H9 (cell line): ENCODE measurements at regions not wholly inside any gene's neighbourhood (a gene's known extent, or its start where the extent isn't known, plus 50 kb on each side); places are given as distances from the start of the nearest gene placed in this dataset.

ENCODE experiments used
- DNase-seq: peaks from one replicate; pipeline ENCODE4 v3.0.0-alpha.2; 2017
- H2AFZ ChIP-seq: one replicate; pipeline ENCODE4 v1.6.1; 2013; ENCODE audit warnings: mild to moderate bottlenecking, low read length, control low read depth, moderate library complexity
- H2AK5ac ChIP-seq: 2 replicates; pipeline ENCODE4 v1.6.1; 2013; ENCODE audit warnings: low read length, control low read depth, mixed read lengths; ENCODE audit not compliant: insufficient read length
- H2BK120ac ChIP-seq: one replicate; pipeline ENCODE4 v1.6.1; 2013; ENCODE audit warnings: low read depth, mild to moderate bottlenecking, low read length, control low read depth, inconsistent platforms; ENCODE audit not compliant: poor library complexity, severe bottlenecking
- H2BK12ac ChIP-seq: 2 replicates; pipeline ENCODE4 v1.6.1; 2013; ENCODE audit warnings: low read length, control low read depth, mixed read lengths, low read depth; ENCODE audit not compliant: insufficient read length
- H2BK15ac ChIP-seq: 2 replicates; pipeline ENCODE4 v1.6.1; 2013; ENCODE audit warnings: low read depth, low read length, control low read depth
- H2BK20ac ChIP-seq: one replicate; pipeline ENCODE4 v1.6.1; 2013; ENCODE audit warnings: low read depth, mild to moderate bottlenecking, low read length, control low read depth, inconsistent platforms; ENCODE audit not compliant: poor library complexity, severe bottlenecking
- H2BK5ac ChIP-seq: 2 replicates; pipeline ENCODE4 v1.6.1; 2013; ENCODE audit warnings: low read length, control low read depth, mixed read lengths; ENCODE audit not compliant: insufficient read length
- H3K14ac ChIP-seq: 2 replicates; pipeline ENCODE4 v1.6.1; 2013; ENCODE audit warnings: low read length, control low read depth; ENCODE audit not compliant: insufficient read depth
- H3K18ac ChIP-seq: 2 replicates; pipeline ENCODE4 v1.6.1; 2013; ENCODE audit warnings: low read depth, mild to moderate bottlenecking, mixed read lengths, low read length, control low read depth; ENCODE audit not compliant: insufficient read length
- H3K23ac ChIP-seq: 2 replicates; pipeline ENCODE4 v1.6.1; 2013; ENCODE audit warnings: low read length, control low read depth, mixed read lengths, low read depth; ENCODE audit not compliant: insufficient read length
- H3K23me2 ChIP-seq: 2 replicates; pipeline ENCODE4 v1.6.1; 2013; ENCODE audit warnings: low read depth, mild to moderate bottlenecking, mixed read lengths, low read length, control low read depth; ENCODE audit not compliant: insufficient read length, poor library complexity, severe bottlenecking
- H3K27ac ChIP-seq: 2 replicates; pipeline ENCODE4 v1.5.1; 2013; ENCODE audit warnings: low read length, control low read depth, mixed read lengths, low read depth; ENCODE audit not compliant: insufficient read length
- H3K27me3 ChIP-seq: 2 replicates; pipeline ENCODE4 v1.6.1; 2013; ENCODE audit warnings: low read length, control low read depth, inconsistent platforms; ENCODE audit not compliant: insufficient read depth
- H3K4ac ChIP-seq: 2 replicates; pipeline ENCODE4 v1.6.1; 2013; ENCODE audit warnings: low read depth, mild to moderate bottlenecking, control low read depth, inconsistent platforms, low read length, moderate library complexity
- H3K4me1 ChIP-seq: 2 replicates; pipeline ENCODE4 v1.6.1; 2013; ENCODE audit warnings: low read length, control low read depth, inconsistent platforms; ENCODE audit not compliant: insufficient read depth
- H3K4me2 ChIP-seq: 2 replicates; pipeline ENCODE4 v1.6.1; 2013; ENCODE audit warnings: low read length, control low read depth, mixed read lengths; ENCODE audit not compliant: insufficient read length, insufficient read depth
- H3K56ac ChIP-seq: 2 replicates; pipeline ENCODE4 v1.6.1; 2013; ENCODE audit warnings: low read depth, mild to moderate bottlenecking, mixed read lengths, low read length, control low read depth; ENCODE audit not compliant: insufficient read length
- H3K79me1 ChIP-seq: 2 replicates; pipeline ENCODE4 v1.6.1; 2013; ENCODE audit warnings: low read depth, mild to moderate bottlenecking, moderate library complexity, low read length, control low read depth, inconsistent platforms; ENCODE audit not compliant: insufficient read depth, poor library complexity, severe bottlenecking
- H3K79me2 ChIP-seq: 2 replicates; pipeline ENCODE4 v1.6.1; 2013; ENCODE audit warnings: low read length, control low read depth, inconsistent platforms; ENCODE audit not compliant: insufficient read depth
- H3K9ac ChIP-seq: 2 replicates; pipeline ENCODE4 v1.6.1; 2013; ENCODE audit warnings: low read length, control low read depth, mixed read lengths; ENCODE audit not compliant: insufficient read length; ENCODE audit errors: extremely low read depth
- H3K9me3 ChIP-seq: one replicate; pipeline ENCODE4 v1.6.1; 2013; ENCODE audit warnings: low read depth, low read length, inconsistent platforms; ENCODE audit not compliant: control insufficient read depth
- H3T11ph ChIP-seq: one replicate; pipeline ENCODE4 v1.6.1; 2013; ENCODE audit warnings: mild to moderate bottlenecking, low read length, control low read depth, inconsistent platforms
- H4K20me1 ChIP-seq: one replicate; pipeline ENCODE4 v1.6.1; 2013; ENCODE audit not compliant: control insufficient read depth, insufficient read length, insufficient read depth
- H4K5ac ChIP-seq: 2 replicates; pipeline ENCODE4 v1.6.1; 2013; ENCODE audit warnings: low read depth, mild to moderate bottlenecking, mixed read lengths, low read length, control low read depth; ENCODE audit not compliant: insufficient read length
- H4K8ac ChIP-seq: replicated peaks from 2 replicates; pipeline ENCODE4 v1.6.1; 2013; ENCODE audit warnings: low read length, control low read depth, mixed read lengths, low read depth; ENCODE audit not compliant: insufficient read length
- H4K91ac ChIP-seq: 2 replicates; pipeline ENCODE4 v1.6.1; 2013; ENCODE audit warnings: low read depth, mild to moderate bottlenecking, moderate library complexity, mixed read lengths, low read length, control low read depth; ENCODE audit not compliant: insufficient read length
- H3K27ac Mint-ChIP-seq, 3 experiments: 2 replicates in 2 of 3; 3 replicates in 1 of 3; pipeline ENCODE4 v1.8.0; 2020 to 2021; ENCODE audit warnings: mixed read lengths in 3 of 3, mild to moderate bottlenecking in 1 of 3, moderate library complexity in 1 of 3
- H3K27me3 Mint-ChIP-seq: 2 replicates; pipeline ENCODE4 v1.8.0; 2021; ENCODE audit warnings: low read depth, mild to moderate bottlenecking, moderate library complexity, mixed read lengths
- H3K36me3 Mint-ChIP-seq, 3 experiments: 2 replicates in 2 of 3; 3 replicates in 1 of 3; pipeline ENCODE4 v1.8.0; 2020 to 2021; ENCODE audit warnings: low read depth in 3 of 3, mixed read lengths in 3 of 3; ENCODE audit not compliant: insufficient read depth in 1 of 3
- H3K4me1 Mint-ChIP-seq, 2 experiments: 2 replicates each; pipeline ENCODE4 v1.8.0; 2020; ENCODE audit warnings: mixed read lengths in 2 of 2
- H3K4me3 Mint-ChIP-seq, 2 experiments: 2 replicates in 1 of 2; 3 replicates in 1 of 2; pipeline ENCODE4 v1.8.0; 2020 to 2021; ENCODE audit warnings: mild to moderate bottlenecking in 2 of 2, mixed read lengths in 2 of 2, moderate library complexity in 1 of 2
- H3K9me3 Mint-ChIP-seq, 2 experiments: 2 replicates in 1 of 2; 3 replicates in 1 of 2; pipeline ENCODE4 v1.8.0; 2020; ENCODE audit warnings: mild to moderate bottlenecking in 2 of 2, mixed read lengths in 2 of 2, moderate library complexity in 1 of 2
- CTCF ChIP-seq: fragments of 200-600 bp; sonication (generic); conservative IDR thresholded peaks from 3 replicates; pipeline ENCODE4 v1.8.0; 2021; ENCODE audit warnings: antibody characterized with exemption, mild to moderate bottlenecking
- WGBS: extraction: QIAGEN DNeasy Blood & Tissue Kit; methylation state at CpG from one replicate; pipeline ENCODE4 v1.1.7; 2013; ENCODE audit warnings: missing lambda C conversion rate, low lambda C conversion rate, mixed read lengths; ENCODE audit not compliant: insufficient read length; ENCODE audit errors: extremely low coverage; 5-methylcytosine and 5-hydroxymethylcytosine counted together

- Mint-ChIP-seq H3K4me1 (no peaks in the 10 kb centered on the region), H3K27me3 (no peaks in the 10 kb centered on the region), H3K36me3 (no peaks in the 10 kb centered on the region), H3K4me3 (no peak overlapping the region), H3K9me3 (no peaks in the 10 kb centered on the region), H3K27ac (no peak overlapping the region)
- no peaks in the 10 kb centered on the region for H3K9me3 ChIP-seq
- no peak overlapping the region for H3K9ac ChIP-seq
- H3K4me1 ChIP-seq = no peaks in the 10 kb centered on the region
- H2BK15ac ChIP-seq = no peak overlapping the region
- H3K56ac ChIP-seq = no peak overlapping the region
- H2BK120ac ChIP-seq = no peak overlapping the region
- no peaks in the 10 kb centered on the region for H3K27me3 ChIP-seq
- H3K23ac ChIP-seq = no peak overlapping the region
- no peak overlapping the region for H3K4ac ChIP-seq
- no peak overlapping the region for H3K4me2 ChIP-seq
- H2BK5ac ChIP-seq = no peak overlapping the region
- no peak overlapping the region for H2AFZ ChIP-seq
- no peaks in the 10 kb centered on the region for H3K23me2 ChIP-seq
- H2AK5ac ChIP-seq = no peak overlapping the region
- no peak overlapping the region for H3K14ac ChIP-seq
- H3K79me2 ChIP-seq = no peaks in the 10 kb centered on the region
- TF ChIP-seq CTCF = no peak
- DNase-seq = no peak
- no peak overlapping the region for H4K91ac ChIP-seq
- no peak overlapping the region for H4K8ac ChIP-seq
- no peak overlapping the region for H2BK20ac ChIP-seq
- no peak overlapping the region for H3K18ac ChIP-seq
- no peaks in the 10 kb centered on the region for H4K20me1 ChIP-seq
- H3K79me1 ChIP-seq = no peaks in the 10 kb centered on the region
- no peak overlapping the region for H4K5ac ChIP-seq
- H3T11ph ChIP-seq = no peak overlapping the region
- H2BK12ac ChIP-seq = no peak overlapping the region
- no peak overlapping the region for H3K27ac ChIP-seq
- WGBS = no CpG with 5 or more reads among the region's 4 CpGs
Observed at GRCh38 chr5:8961956-8962355, 583.9 kb downstream of the SEMA5A start.
